Nephron progenitor cell (in vitro differentiated cells): ENCODE measurements at regions not wholly inside any gene's neighbourhood (a gene's known extent, or its start where the extent isn't known, plus 50 kb on each side); places are given as distances from the start of the nearest gene placed in this dataset.

Source experiments
- DNase-seq: peaks from one replicate; pipeline ENCODE4 v3.0.0; 2021
- H3K27ac Mint-ChIP-seq: 2 replicates; pipeline ENCODE4 v1.8.0; 2021; ENCODE audit warnings: mild to moderate bottlenecking, moderate library complexity, mixed read lengths
- H3K27me3 Mint-ChIP-seq: 2 replicates; pipeline ENCODE4 v1.8.0; 2021; ENCODE audit warnings: mild to moderate bottlenecking, low read depth, mixed read lengths; ENCODE audit not compliant: poor library complexity
- H3K36me3 Mint-ChIP-seq: 2 replicates; pipeline ENCODE4 v1.8.0; 2021; ENCODE audit warnings: low read depth, mixed read lengths
- H3K4me1 Mint-ChIP-seq: 2 replicates; pipeline ENCODE4 v1.8.0; 2021; ENCODE audit warnings: mixed read lengths
- H3K4me3 Mint-ChIP-seq: 2 replicates; pipeline ENCODE4 v1.8.0; 2021; ENCODE audit warnings: mild to moderate bottlenecking, moderate library complexity, mixed read lengths
- H3K9me3 Mint-ChIP-seq: 2 replicates; pipeline ENCODE4 v1.8.0; 2021; ENCODE audit warnings: mild to moderate bottlenecking, moderate library complexity, mixed read lengths
- CTCF ChIP-seq: fragments of 200-600 bp; sonication (generic); IDR thresholded peaks from 2 replicates; pipeline ENCODE4 v1.5.0; 2021; ENCODE audit warnings: antibody characterized with exemption

GRCh38 chr2:145267451-145267850 lies 747.5 kb upstream of the ZEB2 start:
- no peak overlapping the region for H3K27ac Mint-ChIP-seq
- H3K9me3 Mint-ChIP-seq: peaks cover 8% of the 10 kb centered on the region
- H3K36me3 Mint-ChIP-seq: peaks cover 2% of the 10 kb centered on the region
- no peaks in the 10 kb centered on the region for H3K4me1 Mint-ChIP-seq
- no peak for TF ChIP-seq CTCF
- no peak overlapping the region for H3K4me3 Mint-ChIP-seq
- no peaks in the 10 kb centered on the region for H3K27me3 Mint-ChIP-seq
- no peak for DNase-seq

- H3K4me3 Mint-ChIP-seq: no peak overlapping the region
- H3K4me1 Mint-ChIP-seq: no peaks in the 10 kb centered on the region
- DNase-seq: no peak
- no peaks in the 10 kb centered on the region for H3K9me3 Mint-ChIP-seq
- no peak overlapping the region for H3K27ac Mint-ChIP-seq
- no peaks in the 10 kb centered on the region for H3K36me3 Mint-ChIP-seq
- no peak for TF ChIP-seq CTCF
- H3K27me3 Mint-ChIP-seq: no peaks in the 10 kb centered on the region
Observed at GRCh38 chr2:145265244-145265643, 745.3 kb upstream of the ZEB2 start.

- TF ChIP-seq CTCF: no peak
- DNase-seq: no peak
- Mint-ChIP-seq H3K27ac (no peak overlapping the region), H3K4me1 (no peaks in the 10 kb centered on the region), H3K9me3 (no peaks in the 10 kb centered on the region), H3K36me3 (no peaks in the 10 kb centered on the region), H3K4me3 (no peak overlapping the region), H3K27me3 (no peaks in the 10 kb centered on the region)
Observed at GRCh38 chr2:145260674-145261073, 740.8 kb upstream of the ZEB2 start.

GRCh38 chr2:145260081-145260480 lies 740.2 kb upstream of the ZEB2 start:
- no peak for TF ChIP-seq CTCF
- Mint-ChIP-seq H3K27me3 (no peaks in the 10 kb centered on the region), H3K27ac (no peak overlapping the region), H3K36me3 (no peaks in the 10 kb centered on the region), H3K9me3 (no peaks in the 10 kb centered on the region), H3K4me3 (no peak overlapping the region), H3K4me1 (no peaks in the 10 kb centered on the region)
- DNase-seq: no peak

GRCh38 chr2:145258903-145259579 lies 739.1 kb upstream of the ZEB2 start:
- no peak for TF ChIP-seq CTCF
- H3K4me3 Mint-ChIP-seq: no peak overlapping the region
- H3K27me3 Mint-ChIP-seq: no peaks in the 10 kb centered on the region
- no peak overlapping the region for H3K27ac Mint-ChIP-seq
- H3K36me3 Mint-ChIP-seq: no peaks in the 10 kb centered on the region
- no peaks in the 10 kb centered on the region for H3K9me3 Mint-ChIP-seq
- no peaks in the 10 kb centered on the region for H3K4me1 Mint-ChIP-seq
- DNase-seq: no peak

GRCh38 chr2:145257931-145258330 lies 738.0 kb upstream of the ZEB2 start:
- H3K4me1 Mint-ChIP-seq: no peaks in the 10 kb centered on the region
- no peak overlapping the region for H3K4me3 Mint-ChIP-seq
- H3K36me3 Mint-ChIP-seq: no peaks in the 10 kb centered on the region
- H3K27ac Mint-ChIP-seq: no peak overlapping the region
- H3K27me3 Mint-ChIP-seq: no peaks in the 10 kb centered on the region
- no peaks in the 10 kb centered on the region for H3K9me3 Mint-ChIP-seq
- DNase-seq: no peak
- no peak for TF ChIP-seq CTCF
